ENCODE measurements at regions not wholly inside any gene's neighbourhood (a gene's known extent, or its start where the extent isn't known, plus 50 kb on each side); places are given as distances from the start of the nearest gene placed in this dataset.

GRCh38 chr16:66197668-66198278 lies 168.7 kb upstream of the CDH5 start:
- TF ChIP-seq GATA2 (IDR thresholded peaks at IDR 0.05; ENCODE audit: low read depth, low read length), result no peak
- TF ChIP-seq GATA3 (IDR thresholded peaks at IDR 0.05; ENCODE audit: low read depth, low read length), result no peak
